ENCODE measurements at regions not wholly inside any gene's neighbourhood (a gene's known extent, or its start where the extent isn't known, plus 50 kb on each side); places are given as distances from the start of the nearest gene placed in this dataset.

DNA sequence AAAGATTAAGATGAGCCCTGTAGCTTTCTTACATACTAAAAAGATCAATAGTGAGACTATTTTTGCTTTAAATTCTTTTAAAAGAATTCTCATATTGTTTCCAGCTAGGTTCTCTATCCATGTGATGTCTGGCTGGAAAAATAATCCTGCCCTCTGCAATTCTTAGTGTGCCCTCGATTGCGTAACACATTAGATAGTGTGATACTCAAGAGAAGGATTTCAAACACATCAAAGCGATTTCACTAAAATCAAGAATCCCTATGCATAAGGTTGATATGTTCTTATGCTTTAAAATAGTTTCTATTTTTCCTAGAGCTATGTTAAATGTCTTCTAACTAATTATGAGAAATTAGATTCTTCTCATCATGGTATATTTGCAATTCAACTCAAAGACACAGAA lies 127.3 kb upstream of the PLEKHA5 start:
- TF ChIP-seq EZH2phosphoT487 (IDR thresholded peaks at IDR 0.05; ENCODE audit: insufficient read depth, low read depth) (no peak), EZH2 (IDR thresholded peaks at IDR 0.05; ENCODE audit: insufficient read depth, poor library complexity, severe bottlenecking) (no peak)
- Histone ChIP-seq H3K9ac (no peak overlapping the region), H3K79me2 (ENCODE audit: insufficient read depth) (no peaks in the 10 kb centered on the region), H3K4me2 (ENCODE audit: unreplicated experiment) (no peak overlapping the region), H3K4me3 (no peak overlapping the region), H3K9me2 (ENCODE audit: insufficient read depth) (no peaks in the 10 kb centered on the region), H3K9me3 (ENCODE audit: low read depth) (no peaks in the 10 kb centered on the region), H3K36me3 (ENCODE audit: low read depth) (no peaks in the 10 kb centered on the region), H3K4me1 (ENCODE audit: insufficient read depth) (peaks cover 36% of the 10 kb centered on the region), H3F3A (ENCODE audit: insufficient read depth) (peaks cover 25% of the 10 kb centered on the region), H2AFZ (no peak overlapping the region), H3K27me3 (replicated peaks; ENCODE audit: insufficient read depth) (no peaks in the 10 kb centered on the region), H4K20me1 (ENCODE audit: insufficient read depth) (no peaks in the 10 kb centered on the region), H3K27ac (no peak overlapping the region)
- in situ Hi-C loops (cut with MboI), result no loop called here
- 90 to 94% methylated on average over 3 of the region's 3 CpGs for WGBS, 2 experiments (ENCODE audit: low coverage in 1 of 2, low lambda C conversion rate in 2 of 2, missing lambda C conversion rate in 2 of 2)
- peak; percentile 32 for DNase-seq

DNA sequence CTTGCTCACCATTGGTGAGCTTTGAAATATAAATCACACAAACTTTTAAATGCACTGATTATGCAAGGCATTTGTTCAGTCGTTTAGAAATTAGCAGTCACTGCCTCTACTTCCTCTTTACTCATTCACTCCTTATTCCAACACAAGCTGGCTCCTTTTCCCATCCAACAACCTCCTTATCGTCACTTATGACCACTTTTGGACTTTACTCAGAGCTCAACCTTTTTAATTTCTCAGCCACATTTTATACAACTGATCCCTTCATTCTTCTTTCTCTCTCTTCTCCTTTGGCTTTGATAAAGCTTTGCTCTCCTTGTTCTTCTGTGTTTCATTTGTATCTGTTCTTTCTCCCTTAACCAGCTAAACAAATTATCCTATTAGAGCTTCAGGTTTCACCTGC lies 126.4 kb upstream of the PLEKHA5 start:
- Histone ChIP-seq H3K79me2 (ENCODE audit: insufficient read depth) (no peaks in the 10 kb centered on the region), H3F3A (ENCODE audit: insufficient read depth) (peaks cover 21% of the 10 kb centered on the region), H3K4me1 (ENCODE audit: insufficient read depth) (peaks cover 36% of the 10 kb centered on the region), H2AFZ (no peak overlapping the region), H3K9ac (no peak overlapping the region), H3K36me3 (ENCODE audit: low read depth) (no peaks in the 10 kb centered on the region), H3K9me3 (ENCODE audit: low read depth) (no peaks in the 10 kb centered on the region), H3K27ac (no peak overlapping the region), H4K20me1 (ENCODE audit: insufficient read depth) (no peaks in the 10 kb centered on the region), H3K27me3 (replicated peaks; ENCODE audit: insufficient read depth) (no peaks in the 10 kb centered on the region), H3K9me2 (ENCODE audit: insufficient read depth) (no peaks in the 10 kb centered on the region), H3K4me3 (no peak overlapping the region), H3K4me2 (ENCODE audit: unreplicated experiment) (no peak overlapping the region)
- WGBS, 2 experiments (ENCODE audit: low coverage in 1 of 2, low lambda C conversion rate in 2 of 2, missing lambda C conversion rate in 2 of 2), result 32 to 36% methylated on average over 2 of the region's 2 CpGs
- in situ Hi-C loops (cut with MboI), result no loop called here
- peak; percentile 26 for DNase-seq
- TF ChIP-seq EZH2phosphoT487 (IDR thresholded peaks at IDR 0.05; ENCODE audit: insufficient read depth, low read depth) (no peak), EZH2 (IDR thresholded peaks at IDR 0.05; ENCODE audit: insufficient read depth, poor library complexity, severe bottlenecking) (no peak)

DNA sequence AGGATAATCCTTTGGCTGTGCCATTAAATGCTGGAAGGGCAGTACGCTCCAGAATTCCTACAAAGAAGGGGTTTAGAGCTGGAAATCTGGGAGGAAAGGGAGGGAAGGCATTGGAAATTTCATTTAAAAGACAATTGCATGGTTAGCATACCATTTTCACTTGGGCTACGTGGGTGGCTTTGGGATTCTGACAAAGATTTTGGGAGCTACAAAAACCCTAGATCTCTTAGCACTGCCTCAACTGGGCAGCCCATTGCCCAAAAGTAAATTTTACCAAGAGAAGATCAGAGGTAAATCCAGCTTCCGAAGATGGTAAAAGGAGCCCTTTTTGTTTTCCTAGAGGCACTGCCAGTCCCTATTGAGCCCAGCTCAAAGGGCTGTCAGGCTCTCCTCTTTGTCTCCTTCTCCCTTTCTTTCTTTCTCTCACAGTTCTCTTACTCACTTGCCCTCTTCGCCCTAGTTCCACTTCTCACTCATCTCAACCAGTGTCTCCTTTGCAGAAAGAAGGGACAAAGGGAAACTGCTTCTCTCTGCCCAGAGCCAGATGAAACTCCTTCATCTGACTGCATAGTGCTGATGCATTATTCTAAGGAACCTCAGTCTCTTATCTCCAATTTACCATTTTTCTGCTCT lies 125.4 kb upstream of the PLEKHA5 start:
- no peak for DNase-seq
- Histone ChIP-seq H3K4me2 (ENCODE audit: unreplicated experiment) (no peak overlapping the region), H3K4me3 (no peak overlapping the region), H3K9me3 (ENCODE audit: low read depth) (no peaks in the 10 kb centered on the region), H4K20me1 (ENCODE audit: insufficient read depth) (no peaks in the 10 kb centered on the region), H2AFZ (no peak overlapping the region), H3K36me3 (ENCODE audit: low read depth) (no peaks in the 10 kb centered on the region), H3F3A (ENCODE audit: insufficient read depth) (peaks cover 12% of the 10 kb centered on the region), H3K9ac (no peak overlapping the region), H3K79me2 (ENCODE audit: insufficient read depth) (no peaks in the 10 kb centered on the region), H3K9me2 (ENCODE audit: insufficient read depth) (no peaks in the 10 kb centered on the region), H3K27ac (no peak overlapping the region), H3K4me1 (ENCODE audit: insufficient read depth) (peaks cover 28% of the 10 kb centered on the region), H3K27me3 (replicated peaks; ENCODE audit: insufficient read depth) (no peaks in the 10 kb centered on the region)
- in situ Hi-C loops (cut with MboI), result no loop called here
- WGBS, 2 experiments (ENCODE audit: low coverage in 1 of 2, low lambda C conversion rate in 2 of 2, missing lambda C conversion rate in 2 of 2), result 80 to 88% methylated on average over 4 of the region's 4 CpGs
- TF ChIP-seq EZH2phosphoT487 (IDR thresholded peaks at IDR 0.05; ENCODE audit: insufficient read depth, low read depth), result no peak
- TF ChIP-seq EZH2 (IDR thresholded peaks at IDR 0.05; ENCODE audit: insufficient read depth, poor library complexity, severe bottlenecking), result no peak

DNA sequence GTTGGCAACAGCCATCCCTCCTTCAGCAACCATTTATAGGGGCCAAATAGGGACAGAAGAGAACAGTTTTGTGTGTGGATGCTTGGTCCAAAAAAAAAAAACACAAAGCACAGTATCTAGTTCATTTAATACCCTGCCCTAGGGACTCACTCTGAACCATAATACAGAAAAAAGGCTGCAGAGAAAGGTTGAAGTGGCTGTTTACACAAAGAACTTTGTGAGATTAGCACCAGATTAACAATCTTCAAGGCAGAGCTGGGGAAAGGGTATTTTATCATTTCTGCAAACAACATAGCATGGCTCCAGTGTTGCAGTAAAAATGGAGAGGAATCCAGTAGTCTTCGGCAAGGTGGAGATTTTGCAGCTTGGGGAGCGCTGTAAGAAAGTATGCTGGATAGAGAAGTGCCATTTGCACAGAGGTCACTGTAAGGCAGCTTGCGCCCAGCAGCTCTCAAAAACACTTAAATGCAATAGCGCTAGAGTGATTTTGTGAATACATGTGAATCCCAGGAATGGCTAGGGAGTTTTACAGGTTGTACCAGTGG lies 124.2 kb upstream of the PLEKHA5 start:
- H3K4me1 ChIP-seq (ENCODE audit: insufficient read depth), result peaks cover 17% of the 10 kb centered on the region
- no peak for DNase-seq
- H3K9me3 ChIP-seq (ENCODE audit: low read depth), result no peaks in the 10 kb centered on the region
- H3K4me3 ChIP-seq, result no peak overlapping the region
- in situ Hi-C loops (cut with MboI), result no loop called here
- H2AFZ ChIP-seq, result no peak overlapping the region
- no peaks in the 10 kb centered on the region for H4K20me1 ChIP-seq (ENCODE audit: insufficient read depth)
- H3K9ac ChIP-seq, result no peak overlapping the region
- H3K27me3 ChIP-seq (replicated peaks; ENCODE audit: insufficient read depth), result no peaks in the 10 kb centered on the region
- TF ChIP-seq EZH2phosphoT487 (IDR thresholded peaks at IDR 0.05; ENCODE audit: insufficient read depth, low read depth) (no peak), EZH2 (IDR thresholded peaks at IDR 0.05; ENCODE audit: insufficient read depth, poor library complexity, severe bottlenecking) (no peak)
- H3K36me3 ChIP-seq (ENCODE audit: low read depth), result no peaks in the 10 kb centered on the region
- H3K27ac ChIP-seq, result no peak overlapping the region
- H3K79me2 ChIP-seq (ENCODE audit: insufficient read depth), result no peaks in the 10 kb centered on the region
- H3K4me2 ChIP-seq (ENCODE audit: unreplicated experiment), result no peak overlapping the region
- H3F3A ChIP-seq (ENCODE audit: insufficient read depth), result no peaks in the 10 kb centered on the region
- no peaks in the 10 kb centered on the region for H3K9me2 ChIP-seq (ENCODE audit: insufficient read depth)
- 68 to 81% methylated on average over 4 of the region's 4 CpGs for WGBS, 2 experiments (ENCODE audit: low coverage in 1 of 2, low lambda C conversion rate in 2 of 2, missing lambda C conversion rate in 2 of 2)
